Testis (tissue), 2 donors: ENCODE measurements at regions not wholly inside any gene's neighbourhood (a gene's known extent, or its start where the extent isn't known, plus 50 kb on each side); places are given as distances from the start of the nearest gene placed in this dataset.

Experiments
- CTCF ChIP-seq, 3 experiments: fragments of 450-650 bp in 2 of 3; fragments of 200-600 bp in 1 of 3; sonication (generic) in 1 of 3; IDR thresholded peaks; one replicate each; pipeline ENCODE4 v1.5.1; 2016 to 2019; ENCODE audit warnings: antibody characterized with exemption in 3 of 3, mild to moderate bottlenecking in 2 of 3, moderate library complexity in 1 of 3
- POLR2A ChIP-seq: fragments of 450-650 bp; IDR thresholded peaks from one replicate; pipeline ENCODE4 v1.6.1; 2017; ENCODE audit warnings: antibody characterized with exemption, mild to moderate bottlenecking, moderate library complexity

DNA sequence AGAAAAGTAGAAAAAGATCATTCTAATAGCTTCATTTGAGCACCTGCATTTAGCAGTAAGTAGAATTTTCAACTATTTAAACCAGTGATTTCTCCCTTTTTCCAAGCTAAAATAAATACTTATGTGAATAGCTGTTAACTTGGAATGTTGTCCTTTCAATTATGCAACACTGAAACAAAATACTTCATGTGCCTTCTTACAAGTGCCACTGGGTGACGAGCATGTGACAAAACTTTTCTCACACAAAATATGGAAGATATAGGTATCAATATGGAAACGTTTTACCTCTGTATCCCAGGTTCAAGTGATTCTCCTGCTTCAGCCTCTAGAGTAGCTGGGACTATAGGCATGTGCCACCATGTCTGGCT is 708.3 kb downstream of the STIM2 start:
- TF ChIP-seq CTCF (IDR thresholded peaks at IDR 0.05) (no peak), POLR2A (no peak)
